22Rv1 (cell line): ENCODE measurements at regions not wholly inside any gene's neighbourhood (a gene's known extent, or its start where the extent isn't known, plus 50 kb on each side); places are given as distances from the start of the nearest gene placed in this dataset.

Experiments
- ZFX ChIP-seq: fragments of 450-650 bp; IDR thresholded peaks from 2 replicates; pipeline ENCODE4 v1.6.1; 2017; ENCODE audit warnings: antibody characterized with exemption, borderline replicate concordance
- TF ChIP-seq, protein P1 (sequence below): fragments of 450-650 bp; IDR thresholded peaks from 2 replicates; pipeline ENCODE4 v1.5.1; 2017; ENCODE audit warnings: mild to moderate bottlenecking

- TF ChIP-seq, protein P1, sequence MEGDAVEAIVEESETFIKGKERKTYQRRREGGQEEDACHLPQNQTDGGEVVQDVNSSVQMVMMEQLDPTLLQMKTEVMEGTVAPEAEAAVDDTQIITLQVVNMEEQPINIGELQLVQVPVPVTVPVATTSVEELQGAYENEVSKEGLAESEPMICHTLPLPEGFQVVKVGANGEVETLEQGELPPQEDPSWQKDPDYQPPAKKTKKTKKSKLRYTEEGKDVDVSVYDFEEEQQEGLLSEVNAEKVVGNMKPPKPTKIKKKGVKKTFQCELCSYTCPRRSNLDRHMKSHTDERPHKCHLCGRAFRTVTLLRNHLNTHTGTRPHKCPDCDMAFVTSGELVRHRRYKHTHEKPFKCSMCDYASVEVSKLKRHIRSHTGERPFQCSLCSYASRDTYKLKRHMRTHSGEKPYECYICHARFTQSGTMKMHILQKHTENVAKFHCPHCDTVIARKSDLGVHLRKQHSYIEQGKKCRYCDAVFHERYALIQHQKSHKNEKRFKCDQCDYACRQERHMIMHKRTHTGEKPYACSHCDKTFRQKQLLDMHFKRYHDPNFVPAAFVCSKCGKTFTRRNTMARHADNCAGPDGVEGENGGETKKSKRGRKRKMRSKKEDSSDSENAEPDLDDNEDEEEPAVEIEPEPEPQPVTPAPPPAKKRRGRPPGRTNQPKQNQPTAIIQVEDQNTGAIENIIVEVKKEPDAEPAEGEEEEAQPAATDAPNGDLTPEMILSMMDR: no peak
- TF ChIP-seq ZFX: no peak
Measured at GRCh38 chrX:13121020-13121555, 76.7 kb upstream of the FAM9C start.
